HG02610 (cell line): ENCODE measurements at regions not wholly inside any gene's neighbourhood (a gene's known extent, or its start where the extent isn't known, plus 50 kb on each side); places are given as distances from the start of the nearest gene placed in this dataset.

Experiments used
- ATAC-seq: cut with Tn5 transposase; IDR thresholded peaks from one replicate; pipeline ENCODE4 v1.9.1; 2021; ENCODE audit warnings: mild to moderate bottlenecking, moderate library complexity; ENCODE audit not compliant: unreplicated experiment

- no peak for ATAC-seq
Measured at GRCh38 chr5:50963971-50964745, 297.7 kb downstream of the PARP8 start.

GRCh38 chr5:50964746-50965653 is 298.6 kb downstream of the PARP8 start:
- ATAC-seq = no peak

GRCh38 chr5:50965654-50966375 is 299.4 kb downstream of the PARP8 start:
- ATAC-seq = no peak

- no peak for ATAC-seq
Measured at GRCh38 chr5:50967009-50967562, 300.6 kb downstream of the PARP8 start.

GRCh38 chr5:50967563-50968355 is 301.3 kb downstream of the PARP8 start:
- no peak for ATAC-seq

GRCh38 chr5:50968356-50969149 is 302.1 kb downstream of the PARP8 start:
- ATAC-seq = no peak

- ATAC-seq = no peak
Measured at GRCh38 chr5:50969151-50970031, 303.0 kb downstream of the PARP8 start.

GRCh38 chr5:50975840-50976239 is 309.4 kb downstream of the PARP8 start:
- no peak for ATAC-seq

- no peak for ATAC-seq
Measured at GRCh38 chr5:50978924-50979323, 312.5 kb downstream of the PARP8 start.

- ATAC-seq = no peak
Measured at GRCh38 chr5:50984640-50985039, 318.2 kb downstream of the PARP8 start.

- ATAC-seq = no peak
Measured at GRCh38 chr5:50990296-50990924, 324.0 kb downstream of the PARP8 start.

GRCh38 chr5:50995285-50995942 is 329.0 kb downstream of the PARP8 start:
- no peak for ATAC-seq

GRCh38 chr5:51001227-51001923 is 334.9 kb downstream of the PARP8 start:
- ATAC-seq = no peak

- no peak for ATAC-seq
Measured at GRCh38 chr5:51002368-51002767, 335.9 kb downstream of the PARP8 start.

GRCh38 chr5:51013036-51013435 is 346.6 kb downstream of the PARP8 start:
- ATAC-seq = no peak

GRCh38 chr5:51018423-51018822 is 352.0 kb downstream of the PARP8 start:
- no peak for ATAC-seq

- ATAC-seq = no peak
Measured at GRCh38 chr5:51024263-51024662, 357.8 kb downstream of the PARP8 start.
